IPS-NIHi11 (cell line): ENCODE measurements at regions not wholly inside any gene's neighbourhood (a gene's known extent, or its start where the extent isn't known, plus 50 kb on each side); places are given as distances from the start of the nearest gene placed in this dataset.
A peak's percentile ranks its signal among the peaks of the same experiment; 100 is the strongest.
"Not testable (repeated sequence)": the region's sequence is repeated elsewhere in the genome, so short reads cannot be mapped to it uniquely, and the experiment has no call there.

Experiments
- DNase-seq: peaks from one replicate; pipeline ENCODE4 v3.0.0; 2012; ENCODE audit warnings: mixed read lengths, low spot score

DNA sequence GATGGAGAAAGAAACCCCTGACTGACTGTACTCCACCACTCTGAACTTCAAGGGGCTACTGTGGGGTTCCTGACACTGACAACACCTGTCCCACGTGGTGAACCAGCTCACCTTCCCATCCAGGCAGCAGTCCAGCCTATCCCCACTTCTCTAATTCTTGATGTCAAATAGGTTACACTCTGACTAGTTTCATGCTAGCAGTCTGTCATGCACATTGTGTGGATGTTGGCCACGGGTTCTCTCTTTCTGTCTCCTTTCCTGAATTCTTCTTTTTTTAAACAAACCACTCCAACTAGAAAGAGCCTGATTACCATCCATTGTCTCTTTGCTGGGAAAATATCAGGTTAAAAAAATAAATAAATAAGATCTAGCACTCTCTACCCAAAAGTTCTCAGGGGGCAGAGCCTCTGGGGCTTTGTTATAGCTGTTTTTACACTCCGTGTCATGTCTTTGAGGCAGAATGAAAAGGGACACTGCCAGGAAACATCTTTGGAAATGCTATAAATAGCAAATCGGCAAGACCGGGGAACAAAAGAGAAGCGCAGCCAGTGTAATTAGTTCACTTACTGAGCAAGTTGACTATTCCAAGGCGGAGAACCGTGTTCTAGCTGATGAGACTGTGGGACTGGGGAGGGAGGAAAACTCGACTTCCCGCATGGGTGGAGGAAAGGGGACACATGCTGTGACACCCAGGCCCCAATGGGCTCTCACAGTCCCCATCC, 356.1 kb downstream of the OMA1 start:
- no peak for DNase-seq

DNA sequence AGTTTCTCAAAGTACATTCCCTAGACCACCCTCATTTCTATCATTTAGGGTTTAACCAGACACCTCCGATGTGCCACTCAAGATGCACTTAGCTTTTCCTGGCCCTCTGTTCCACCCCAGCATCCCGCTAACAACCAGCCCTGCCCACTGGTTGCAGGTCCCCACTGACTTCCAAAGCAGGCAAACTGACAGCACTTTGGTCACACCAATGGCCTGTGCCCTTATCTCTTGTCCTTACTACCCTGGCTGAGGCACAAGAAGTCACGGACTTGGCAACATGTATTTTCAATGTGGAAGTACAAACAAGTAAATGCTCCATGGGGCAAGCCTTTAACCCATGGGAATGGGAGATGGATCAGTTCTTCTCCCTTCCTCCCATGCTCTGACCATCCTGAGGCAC, 357.1 kb downstream of the OMA1 start:
- no peak for DNase-seq

DNA sequence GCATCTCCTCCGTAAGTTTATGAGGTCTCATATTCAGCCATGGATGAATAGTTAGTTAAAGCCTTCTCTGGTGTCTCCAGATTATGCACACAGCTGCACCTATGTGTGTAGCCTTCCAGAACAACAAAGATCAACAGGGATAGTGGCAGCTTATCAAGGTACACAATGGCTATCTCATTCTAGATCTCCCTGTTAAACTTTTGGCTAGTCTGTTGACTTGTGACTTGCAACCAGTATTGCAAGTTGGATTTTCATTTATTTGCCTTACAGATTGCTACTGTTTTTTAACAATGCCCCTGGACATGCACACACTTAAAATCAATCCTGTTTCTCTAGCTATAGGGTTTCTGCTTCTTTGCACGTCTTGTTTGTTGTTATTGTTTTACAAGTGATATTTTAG, 363.2 kb downstream of the OMA1 start:
- DNase-seq = no peak

DNA sequence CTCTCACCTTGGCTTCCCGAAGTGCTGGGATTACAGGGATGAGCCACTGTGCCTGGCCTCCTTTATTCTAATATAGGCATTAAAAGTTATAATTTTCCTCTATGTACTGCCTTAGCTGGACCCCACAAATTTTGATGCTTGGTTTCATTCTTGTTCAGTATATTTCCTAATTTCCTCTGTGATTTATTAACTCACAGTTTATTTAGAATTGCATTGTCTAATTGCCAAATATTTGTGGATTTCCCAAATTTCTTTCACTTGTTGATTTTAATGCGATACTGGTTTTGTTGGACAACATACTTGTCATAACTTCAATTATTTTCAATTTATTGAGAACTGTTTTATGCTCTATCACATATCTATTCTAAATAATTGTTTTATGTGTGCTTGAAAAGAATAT, 366.0 kb downstream of the OMA1 start:
- DNase-seq = no peak

GRCh38 chr1:58169160-58169559, 377.4 kb downstream of the OMA1 start:
- not testable (repeated sequence) for DNase-seq

- not testable (repeated sequence) for DNase-seq
Observed at GRCh38 chr1:58167131-58167530, 379.4 kb downstream of the OMA1 start.

GRCh38 chr1:58166417-58166816, 380.1 kb downstream of the OMA1 start:
- no peak for DNase-seq

- DNase-seq = no peak
Observed at GRCh38 chr1:58165073-58165472, 381.5 kb downstream of the OMA1 start.

GRCh38 chr1:58162952-58163550, 383.5 kb downstream of the OMA1 start:
- DNase-seq = peak; percentile 55

DNA sequence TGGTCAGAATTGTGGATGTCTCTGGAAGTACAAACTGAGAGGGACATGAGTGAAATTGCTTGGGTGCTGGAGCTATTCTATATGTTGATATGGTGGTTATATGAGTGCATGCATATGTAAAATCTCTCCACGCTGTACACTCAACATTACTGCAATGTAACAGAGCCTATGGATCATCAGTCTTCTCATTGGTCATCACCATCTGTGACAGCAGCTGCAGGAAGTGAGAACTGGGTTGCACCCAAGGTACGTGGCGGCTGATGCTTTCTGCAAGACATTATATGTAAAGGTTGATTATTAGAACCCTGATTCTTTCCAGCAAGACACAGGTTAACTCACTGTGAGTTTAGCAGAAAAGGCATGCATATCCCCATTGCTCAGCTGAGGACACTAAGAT, 387.1 kb downstream of the OMA1 start:
- DNase-seq = no peak

DNA sequence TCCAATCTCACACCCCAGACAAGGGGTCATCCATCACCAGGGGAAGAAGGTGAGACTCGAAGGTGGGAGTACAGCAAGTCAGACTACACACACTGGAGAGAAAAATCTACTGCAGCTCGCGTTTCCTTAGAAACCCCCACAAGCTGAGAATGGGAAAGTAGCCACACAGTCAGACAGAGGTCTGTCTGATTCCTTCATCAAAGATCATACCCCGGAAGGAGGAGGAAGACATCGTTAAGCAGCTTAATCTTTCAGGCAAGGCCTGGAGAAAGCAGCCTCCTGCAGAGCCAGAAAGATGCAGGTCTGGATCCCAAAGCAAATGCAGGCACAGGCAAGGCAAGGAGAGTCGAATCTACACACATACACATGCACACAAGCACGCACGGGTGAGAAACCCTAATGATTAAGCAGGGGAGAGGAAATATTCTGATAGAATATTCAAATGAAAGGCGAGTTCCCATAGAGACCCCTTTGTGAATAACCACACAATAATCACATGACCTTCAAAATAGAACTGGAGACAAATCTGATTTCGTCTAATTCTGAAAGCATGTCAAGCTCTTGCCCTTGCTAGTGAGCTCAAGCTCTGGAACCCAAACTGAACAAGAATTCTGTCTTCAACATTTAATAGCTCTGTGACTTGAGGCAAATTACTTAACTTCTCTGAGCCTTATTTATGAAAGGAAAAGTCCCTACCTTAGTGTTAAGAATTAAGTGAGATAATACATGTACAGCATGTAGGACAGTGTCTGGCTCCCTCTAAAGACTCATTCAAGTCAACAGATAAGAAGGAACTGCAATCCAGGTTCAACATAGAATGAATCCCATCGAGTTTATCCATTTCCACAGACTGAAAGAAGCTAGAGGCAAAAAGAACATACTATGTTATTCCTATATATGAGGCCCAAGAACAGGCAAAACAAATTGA, 387.8 kb downstream of the OMA1 start:
- no peak for DNase-seq

GRCh38 chr1:58158016-58158415, 388.5 kb downstream of the OMA1 start:
- DNase-seq = no peak

GRCh38 chr1:58157256-58157655, 389.3 kb downstream of the OMA1 start:
- no peak for DNase-seq

DNA sequence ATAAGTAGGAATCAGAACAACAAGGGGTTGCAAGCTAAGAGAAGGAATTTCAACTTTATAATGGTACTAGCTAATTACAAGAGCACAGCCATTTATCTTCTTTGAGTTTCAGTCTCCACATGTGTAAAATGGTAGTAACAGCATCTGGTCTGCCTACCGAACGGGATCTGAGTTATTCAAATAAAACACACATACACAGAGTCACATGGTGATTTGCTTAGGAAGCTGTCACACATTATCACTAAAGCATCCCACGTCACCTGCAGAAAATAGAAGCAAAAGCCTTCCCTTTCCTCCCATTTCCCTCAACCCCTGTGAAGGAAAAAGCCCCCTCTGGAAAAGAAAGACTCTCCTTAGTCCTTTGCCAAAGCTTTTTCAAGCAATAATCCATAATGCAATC, 389.7 kb downstream of the OMA1 start:
- DNase-seq = no peak

- no peak for DNase-seq
Observed at GRCh38 chr1:58156124-58156468, 390.4 kb downstream of the OMA1 start.

GRCh38 chr1:58155418-58156123, 391.0 kb downstream of the OMA1 start:
- peak; percentile 44 for DNase-seq

DNA sequence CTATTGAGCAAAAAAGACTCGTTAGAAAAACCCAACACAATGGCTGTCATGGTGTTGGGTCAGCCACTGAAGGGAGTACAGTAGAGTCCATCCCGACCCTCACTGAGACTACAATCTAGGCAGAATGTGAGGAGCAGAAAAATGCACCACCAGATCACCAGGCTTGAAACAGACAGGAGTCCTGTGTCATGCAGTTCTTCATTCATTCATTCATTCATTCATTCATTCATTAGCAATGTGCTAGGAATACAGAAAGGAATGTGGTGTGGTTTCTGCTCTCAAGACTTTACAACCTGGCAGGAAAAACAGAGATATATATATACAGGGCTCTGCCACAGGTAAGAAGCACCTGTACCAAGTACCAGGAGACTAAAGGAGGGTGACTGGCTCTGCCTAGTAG, 392.3 kb downstream of the OMA1 start:
- DNase-seq = no peak

DNA sequence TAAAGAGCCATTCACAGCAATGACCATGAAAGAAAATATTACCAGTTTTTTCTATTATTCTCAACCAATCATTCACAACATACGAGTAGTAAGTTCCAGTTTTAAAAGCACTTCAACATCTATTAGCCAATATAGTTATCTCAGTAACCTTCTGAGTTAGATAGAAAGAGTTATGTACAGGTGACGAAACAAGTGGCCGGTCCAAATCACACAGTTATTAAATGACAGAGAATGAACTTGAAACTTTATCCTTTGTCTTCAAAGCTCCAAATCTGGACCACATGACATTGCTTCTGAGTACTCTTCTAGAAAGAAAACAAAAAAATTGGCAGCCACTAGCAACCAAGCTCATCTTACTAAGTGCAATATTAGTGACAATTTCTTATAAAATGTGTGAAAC, 393.8 kb downstream of the OMA1 start:
- no peak for DNase-seq

DNA sequence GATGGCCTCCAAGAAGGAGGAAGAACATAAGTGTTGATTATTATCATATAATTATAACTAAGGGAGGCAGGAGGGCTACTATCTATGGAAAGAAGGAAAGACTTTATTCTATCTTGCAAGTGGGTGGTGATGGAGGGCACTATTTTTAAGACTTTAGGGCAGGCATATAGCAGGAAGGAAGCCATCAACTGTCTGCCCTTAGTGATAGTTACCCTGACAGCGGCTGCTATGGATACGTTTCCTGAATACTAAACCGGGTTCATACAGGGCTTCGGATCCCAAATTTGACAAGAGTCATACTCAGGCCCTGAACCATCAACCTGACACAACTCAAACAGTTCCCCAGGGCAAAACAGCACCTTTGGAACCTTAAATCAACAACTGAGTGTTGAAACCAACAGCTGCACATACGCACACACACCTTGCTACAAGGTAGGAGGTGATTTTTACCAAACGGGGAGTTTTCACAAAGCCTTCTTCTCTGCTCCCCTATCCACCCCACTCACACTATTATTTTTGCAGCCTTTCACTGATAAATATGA, 397.2 kb downstream of the OMA1 start:
- DNase-seq = no peak

DNA sequence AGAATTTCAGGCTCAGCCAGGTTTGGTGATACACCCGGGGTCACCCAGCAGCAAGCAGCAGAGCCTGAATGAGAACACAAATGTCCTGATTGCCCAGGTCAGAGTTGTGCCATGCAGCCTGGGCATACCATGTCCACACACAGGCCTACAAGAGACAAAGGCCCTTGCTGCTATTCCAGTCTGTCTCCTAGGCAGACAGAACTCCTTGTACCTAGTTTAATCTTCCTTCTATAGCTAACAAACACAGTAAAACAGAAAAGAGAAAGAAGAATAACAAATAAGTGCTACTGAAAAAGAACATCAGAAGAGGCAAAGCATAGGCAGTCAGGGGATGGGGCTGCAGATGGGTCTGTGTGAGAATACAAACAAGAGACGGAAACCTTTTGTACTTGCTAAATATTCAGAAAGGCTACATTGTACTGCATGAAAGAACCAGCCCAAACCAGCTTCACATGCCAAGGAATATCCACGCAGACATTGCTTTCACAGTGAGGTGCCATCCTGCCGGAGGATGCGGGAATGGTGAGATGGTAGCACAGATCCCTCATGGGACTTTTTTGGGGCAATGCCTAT, 401.7 kb downstream of the OMA1 start:
- no peak for DNase-seq

DNA sequence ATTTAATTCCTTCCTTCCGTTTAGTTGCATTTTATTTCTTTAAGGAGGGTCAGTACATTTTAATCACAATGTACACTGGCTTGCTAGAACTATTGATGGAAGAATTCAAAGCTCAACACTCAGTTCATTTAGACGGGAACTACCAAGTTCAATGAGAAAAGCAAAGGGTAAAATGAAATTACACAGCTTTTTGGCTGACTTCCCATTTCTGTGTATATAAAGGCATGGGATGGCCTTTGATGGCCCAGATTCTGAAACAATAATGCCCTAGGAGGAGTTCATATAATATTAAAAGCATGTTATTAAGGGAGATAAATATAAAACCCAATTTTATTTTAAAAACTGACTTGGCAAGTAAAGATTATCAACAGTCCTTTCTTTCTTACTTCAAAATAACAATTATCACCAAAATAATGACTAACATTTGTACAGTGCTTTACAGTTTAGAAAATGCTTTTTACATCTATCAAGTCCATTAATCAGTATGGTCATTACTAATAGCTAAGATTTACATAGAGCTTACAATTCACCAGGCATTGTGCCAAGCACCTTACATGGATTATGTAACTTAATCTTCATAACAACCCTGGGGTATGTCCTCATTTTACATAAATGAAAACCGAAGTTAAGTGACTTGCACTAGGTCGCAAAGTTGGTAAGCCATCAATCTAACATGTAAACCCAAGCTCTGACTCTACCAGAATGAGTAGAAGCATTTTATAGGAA, 402.4 kb downstream of the OMA1 start:
- no peak for DNase-seq
